ENCODE measurements at regions not wholly inside any gene's neighbourhood (a gene's known extent, or its start where the extent isn't known, plus 50 kb on each side); places are given as distances from the start of the nearest gene placed in this dataset.

- TF ChIP-seq CTCF (IDR thresholded peaks at IDR 0.05; ENCODE audit: insufficient read depth, low read depth, low read length) (no peak), EZH2 (IDR thresholded peaks at IDR 0.05; ENCODE audit: insufficient read depth, low read length) (no peak)
Observed at GRCh38 chr4:125994024-125994423, 679.3 kb downstream of the FAT4 start.
